HG03354 (cell line): ENCODE measurements at regions not wholly inside any gene's neighbourhood (a gene's known extent, or its start where the extent isn't known, plus 50 kb on each side); places are given as distances from the start of the nearest gene placed in this dataset.
A peak's percentile ranks its signal among the peaks of the same experiment; 100 is the strongest.

ENCODE experiments used
- ATAC-seq: cut with Tn5 transposase; IDR thresholded peaks from one replicate; pipeline ENCODE4 v1.9.1; 2021; ENCODE audit warnings: mild to moderate bottlenecking; ENCODE audit not compliant: unreplicated experiment, poor library complexity, severe bottlenecking

DNA sequence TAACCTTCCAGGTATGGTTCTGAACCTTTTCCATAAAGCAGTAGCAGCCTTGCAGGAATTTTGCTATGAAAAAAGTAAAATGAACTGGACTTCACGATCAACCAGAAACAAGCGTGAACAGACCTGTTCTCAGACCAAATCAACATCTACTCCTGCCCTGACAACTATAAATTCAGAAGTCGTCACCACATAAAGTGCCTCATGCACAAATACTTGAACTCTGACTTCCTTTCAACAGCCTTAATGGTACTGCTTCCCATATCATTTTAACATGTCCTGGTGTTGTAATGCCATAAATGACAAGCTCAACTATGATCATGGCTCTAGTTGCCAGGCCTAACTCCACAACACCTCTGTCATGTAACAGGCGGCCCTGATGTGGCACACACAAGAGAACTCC lies 262.4 kb downstream of the MTX2 start:
- ATAC-seq: no peak

DNA sequence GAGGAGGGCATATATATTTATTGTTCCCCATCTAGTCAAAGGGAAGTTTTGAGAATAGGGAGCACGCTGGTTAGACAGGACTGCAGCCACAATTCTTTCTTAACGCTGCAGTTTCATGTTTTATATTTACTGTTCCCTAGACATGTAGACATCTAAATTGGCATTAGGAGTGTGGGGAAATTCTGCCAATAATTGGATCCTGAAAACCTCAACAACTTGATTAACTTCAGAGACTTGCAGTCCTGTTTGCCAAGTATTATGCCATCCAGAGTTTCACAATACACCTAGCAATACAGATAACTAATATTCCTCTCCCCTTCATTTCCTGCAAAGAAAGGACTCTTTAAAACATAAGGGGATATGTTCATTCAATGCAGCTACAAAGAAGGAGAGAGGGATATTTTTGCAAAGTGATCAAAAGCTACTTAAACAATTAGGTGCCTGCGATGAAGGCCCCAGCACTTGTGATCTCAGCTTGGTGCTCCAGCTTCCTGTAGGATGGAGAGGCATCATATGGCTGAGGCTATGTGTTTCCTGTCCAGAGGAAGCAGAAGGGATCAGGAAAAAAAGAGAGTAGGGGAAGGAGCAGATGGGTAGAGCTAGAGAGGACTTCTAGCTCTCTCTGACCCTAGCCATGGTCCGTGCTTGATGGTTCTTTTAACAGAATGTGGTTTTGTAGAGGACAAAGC lies 264.4 kb downstream of the MTX2 start:
- no peak for ATAC-seq

DNA sequence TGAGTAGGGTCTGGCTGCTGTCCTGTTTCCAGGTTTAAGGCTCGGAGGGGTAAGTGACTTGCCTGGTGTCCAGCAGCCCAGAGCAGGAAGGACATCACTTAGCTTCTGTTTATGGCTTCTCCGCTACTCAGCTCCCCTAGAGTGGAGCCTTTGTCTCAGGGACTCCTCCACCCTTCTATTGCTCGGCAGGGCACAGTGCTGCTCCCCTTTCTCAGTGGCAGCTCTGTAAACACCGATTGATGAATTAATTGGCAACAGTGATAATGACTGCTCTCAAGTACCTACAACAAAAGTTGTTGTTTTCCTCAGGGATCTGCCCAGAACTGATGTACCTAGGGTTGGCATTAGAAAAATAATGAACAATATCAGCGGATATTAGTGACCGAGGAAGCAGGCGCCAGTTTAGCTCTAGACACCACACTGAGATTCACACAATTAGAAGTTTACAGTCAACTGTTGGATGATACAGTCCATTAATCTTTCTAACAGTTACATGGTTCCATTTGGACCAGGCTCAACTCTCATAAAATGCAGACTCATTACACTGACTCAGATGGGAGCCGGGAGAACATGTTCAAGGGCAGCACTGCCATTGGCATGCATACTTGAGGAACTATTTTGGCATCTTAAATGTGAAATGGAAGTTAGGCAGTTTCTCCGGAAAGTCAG lies 265.7 kb downstream of the MTX2 start:
- ATAC-seq: no peak

DNA sequence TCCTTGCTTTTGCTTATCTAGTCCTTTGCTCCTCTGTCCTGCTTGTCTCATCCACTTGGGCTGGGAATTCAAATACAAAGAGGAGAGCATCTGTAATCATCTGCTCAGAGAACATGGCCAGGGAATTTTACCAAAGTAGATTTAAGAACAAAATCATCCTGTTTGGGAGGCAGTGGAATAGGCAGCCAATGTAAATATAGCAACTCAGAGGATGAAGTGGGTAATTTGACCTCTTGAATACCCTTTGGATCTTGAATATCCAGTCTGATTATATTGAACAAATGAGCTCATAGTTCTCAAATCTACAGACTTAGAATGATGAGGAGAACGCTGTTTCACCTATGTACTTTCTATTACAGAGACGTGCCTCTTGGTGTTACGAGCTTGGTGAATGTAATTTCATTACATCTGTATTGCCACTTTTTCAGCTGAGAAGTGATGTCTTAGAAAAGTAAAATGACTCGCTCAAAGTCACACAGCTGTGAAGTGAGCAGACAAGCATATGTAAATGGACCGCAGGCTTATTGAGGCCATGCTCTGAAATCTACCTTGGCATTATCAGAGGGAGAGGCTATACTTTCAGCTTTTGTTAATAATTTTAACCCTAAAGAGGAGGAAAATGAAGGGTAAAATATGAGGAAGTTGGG lies 266.3 kb downstream of the MTX2 start:
- no peak for ATAC-seq

DNA sequence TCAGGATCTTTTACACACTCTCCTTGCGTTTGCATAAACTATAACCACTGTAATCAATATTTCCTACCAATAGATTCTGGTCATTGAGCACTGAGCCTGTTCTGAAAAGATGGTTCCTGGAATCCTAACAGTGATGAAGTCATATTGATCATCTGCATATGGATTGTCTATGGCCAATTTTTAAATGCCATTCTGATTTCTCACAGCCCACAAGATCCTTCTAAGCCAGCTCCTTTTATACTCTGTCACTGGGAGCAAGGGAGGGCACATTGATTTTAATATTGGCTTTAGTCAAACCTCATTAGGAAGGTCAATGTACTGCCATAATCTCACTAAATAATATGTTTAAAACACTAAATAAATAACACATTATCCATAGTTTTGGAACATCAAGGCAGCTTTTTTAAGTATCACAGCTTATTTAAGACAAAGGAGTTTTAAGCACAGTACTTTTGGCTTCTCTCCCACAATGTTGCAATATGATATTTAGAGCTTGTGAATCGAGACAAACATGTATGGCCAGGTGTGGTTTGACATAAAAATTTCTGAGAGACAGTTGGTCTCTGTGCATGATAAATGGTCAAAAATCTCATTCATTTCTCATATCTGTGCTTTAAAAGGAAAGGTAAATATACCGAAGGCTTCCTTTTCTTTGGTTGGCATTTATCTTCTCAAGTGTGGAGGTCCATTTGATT lies 267.3 kb downstream of the MTX2 start:
- ATAC-seq: no peak

DNA sequence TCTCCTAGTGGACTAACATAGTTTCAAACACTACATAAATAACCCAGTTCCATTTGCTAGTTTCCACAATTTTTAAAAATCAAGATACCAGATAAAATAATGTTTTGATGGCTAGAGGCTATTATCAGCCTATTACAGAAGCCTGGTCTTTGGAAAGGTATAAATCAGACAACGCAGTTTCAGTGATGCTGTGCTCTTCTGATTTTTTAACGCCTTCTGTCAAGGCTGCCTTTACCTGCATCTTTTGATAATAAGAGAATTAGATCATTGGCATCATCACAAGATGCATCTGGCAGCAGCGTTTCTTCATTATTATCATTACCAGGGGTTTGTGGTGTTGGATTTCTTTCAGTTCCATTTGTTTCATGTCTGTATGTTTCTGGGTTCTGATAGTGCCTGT lies 268.7 kb downstream of the MTX2 start:
- no peak for ATAC-seq

DNA sequence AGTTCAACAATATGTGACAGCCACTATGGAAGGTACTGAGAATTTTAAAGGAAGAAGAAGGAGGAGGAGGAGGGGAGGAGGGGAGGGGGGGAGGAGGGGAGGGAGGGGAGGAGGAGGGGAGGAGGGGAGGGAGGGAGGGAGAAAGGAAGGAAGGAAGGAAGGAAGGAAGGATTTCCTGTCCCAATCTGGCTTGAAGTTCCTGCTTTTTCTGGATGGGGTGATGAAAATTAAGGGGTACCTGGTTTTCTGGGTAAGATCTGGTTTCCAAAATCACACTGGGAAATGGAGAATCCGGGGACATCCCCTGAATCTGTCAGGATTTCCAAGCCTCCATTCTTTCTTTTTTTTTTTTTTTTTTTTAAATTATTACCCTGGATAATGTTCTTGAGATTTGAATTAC lies 271.8 kb downstream of the MTX2 start:
- ATAC-seq: no peak

DNA sequence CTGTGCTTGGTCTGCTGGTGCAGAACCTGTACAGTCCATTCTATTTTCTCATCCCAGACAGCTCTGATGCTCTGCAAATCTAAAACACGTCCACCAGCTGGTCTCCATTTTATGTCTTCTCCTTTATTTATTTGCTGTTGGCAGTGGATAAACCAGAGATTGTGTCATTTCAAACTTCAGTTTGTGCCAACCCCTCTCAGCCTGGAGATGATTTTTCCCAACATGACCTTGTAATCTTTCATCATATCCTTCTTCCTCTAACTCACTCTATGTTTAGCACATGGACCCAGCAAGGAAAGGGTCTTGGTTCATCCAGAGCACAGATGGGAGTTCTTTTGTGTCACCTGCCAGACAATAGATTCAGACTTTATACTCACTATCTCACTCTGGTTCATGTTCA lies 273.2 kb downstream of the MTX2 start:
- ATAC-seq: no peak

DNA sequence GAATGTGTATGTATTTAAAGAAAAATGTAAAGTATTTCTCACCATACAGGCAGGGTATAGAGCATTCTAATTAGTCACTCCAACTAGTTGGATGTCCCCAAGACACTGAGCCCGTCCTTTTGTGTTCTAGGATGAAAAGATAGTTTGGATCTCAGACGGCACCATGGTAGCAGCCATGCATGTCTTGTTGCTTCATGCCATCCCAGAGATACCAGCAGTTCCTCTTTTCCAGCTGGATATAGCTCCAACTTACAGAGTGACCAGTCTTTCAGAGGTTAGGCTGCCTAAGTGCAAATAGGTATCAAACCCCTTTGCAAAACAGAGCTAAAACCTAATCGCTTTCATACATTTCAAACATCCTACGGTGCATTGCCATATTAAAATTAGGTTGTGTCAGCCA lies 275.3 kb downstream of the MTX2 start:
- no peak for ATAC-seq

DNA sequence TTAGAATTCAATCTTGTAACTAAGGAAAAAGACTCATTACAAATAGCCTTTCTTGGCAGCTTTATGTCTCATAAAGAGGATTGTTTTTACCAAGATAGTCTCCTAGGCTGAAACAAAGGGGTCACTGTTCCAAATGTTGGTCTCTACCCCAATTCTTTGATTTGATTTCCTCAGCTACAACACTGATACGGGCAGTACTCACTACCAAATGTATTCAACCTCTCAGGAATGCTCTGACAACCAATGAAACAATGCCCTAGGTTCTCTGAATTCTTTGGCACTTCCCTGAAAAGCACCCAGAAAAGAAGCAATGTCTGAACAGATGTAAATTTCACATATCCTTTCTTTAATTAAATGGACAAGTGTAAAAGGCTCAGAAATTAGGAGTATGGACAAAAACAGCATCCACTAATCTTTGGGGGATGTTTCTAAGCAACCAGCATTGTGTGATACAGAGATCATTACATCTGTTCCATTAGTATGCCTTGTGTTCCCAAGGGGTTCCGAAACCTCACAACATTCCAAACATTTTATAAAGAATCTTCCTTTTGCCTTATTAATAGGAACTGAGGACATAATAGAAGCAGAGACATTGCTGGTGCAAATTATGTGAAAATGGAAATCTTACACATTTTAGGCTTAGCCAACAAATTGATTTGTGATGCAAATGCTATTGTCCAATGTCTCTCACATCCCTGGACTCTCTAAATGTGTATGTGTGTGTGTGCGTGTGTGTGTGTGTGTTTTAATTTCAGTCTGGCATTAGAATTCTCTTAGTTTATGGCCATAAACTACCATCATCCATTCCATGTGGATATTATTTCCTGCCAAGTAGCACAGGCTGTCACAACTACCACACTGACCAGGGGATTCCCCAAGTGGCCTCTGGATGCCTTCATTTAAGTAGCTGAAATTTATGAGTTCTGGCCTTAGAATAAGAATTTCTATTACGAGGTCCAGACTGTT lies 276.0 kb downstream of the MTX2 start:
- no peak for ATAC-seq

DNA sequence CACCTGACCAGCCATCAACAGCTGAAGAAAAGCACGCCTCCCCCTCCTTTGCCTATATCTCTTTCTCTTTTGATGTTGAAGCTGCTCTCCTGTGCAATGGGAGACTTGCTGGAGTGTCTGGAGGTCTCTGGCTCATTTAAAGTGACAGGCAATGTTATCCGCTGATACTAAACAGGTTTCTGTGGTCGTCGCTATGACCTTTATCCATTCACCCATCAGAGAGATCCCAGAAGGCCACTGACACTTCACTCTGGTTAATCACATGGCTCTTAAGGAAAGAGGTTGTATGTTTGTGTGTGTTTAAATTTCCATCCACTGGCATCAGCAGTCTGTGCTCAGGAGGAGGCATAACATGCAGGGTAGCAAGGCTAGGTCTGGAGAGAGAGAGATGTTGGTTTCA lies 277.3 kb downstream of the MTX2 start:
- ATAC-seq: no peak

DNA sequence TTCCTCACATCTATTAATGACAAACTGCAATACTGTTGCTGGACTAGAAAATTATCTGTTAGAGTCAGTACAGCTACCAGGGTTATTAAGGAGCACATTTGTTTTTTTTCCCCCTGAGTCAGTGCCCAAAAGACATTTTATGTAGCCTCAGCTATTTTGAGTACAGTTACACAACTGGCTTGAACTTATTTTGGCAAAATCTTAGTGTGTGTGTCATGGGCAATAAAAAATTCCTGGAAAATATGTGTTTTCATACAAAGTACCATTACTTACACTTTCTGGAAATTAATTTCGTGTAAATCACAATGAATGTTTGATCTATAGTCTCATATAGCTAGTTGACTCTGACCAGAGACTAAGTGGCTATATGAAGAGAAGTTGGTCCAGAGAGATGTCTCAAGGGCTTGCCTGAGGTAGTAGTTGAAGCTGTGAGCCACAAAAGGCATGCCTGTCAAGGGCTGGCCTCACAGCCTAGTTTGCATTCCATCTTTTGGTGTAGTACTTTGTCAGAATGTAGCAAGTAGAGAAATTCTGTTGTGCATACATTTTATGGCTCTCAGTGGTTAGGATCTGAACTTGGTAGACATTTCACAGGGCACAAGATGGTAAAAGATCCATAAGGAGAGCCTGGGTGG lies 283.4 kb downstream of the MTX2 start:
- no peak for ATAC-seq

DNA sequence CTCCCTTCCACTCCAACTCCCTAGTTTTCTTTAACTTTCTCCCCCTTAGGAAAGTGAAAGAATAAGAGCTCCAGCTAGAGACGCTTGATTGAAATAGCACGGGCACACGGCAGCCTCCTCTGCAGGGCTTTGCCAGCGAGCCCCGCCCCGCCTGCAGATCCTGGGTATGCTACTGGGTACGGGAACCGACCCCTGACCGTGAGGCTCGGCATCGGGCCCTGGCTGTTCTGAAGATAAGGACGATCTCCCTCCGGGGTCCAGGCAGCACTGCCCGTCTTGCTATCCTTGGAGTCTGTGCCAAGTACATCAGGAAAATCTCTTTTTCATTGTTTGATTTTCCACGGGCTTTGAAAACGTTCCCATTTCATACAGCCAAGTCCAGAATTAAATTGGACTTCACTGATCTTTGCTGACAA lies 284.5 kb downstream of the MTX2 start:
- no peak for ATAC-seq

DNA sequence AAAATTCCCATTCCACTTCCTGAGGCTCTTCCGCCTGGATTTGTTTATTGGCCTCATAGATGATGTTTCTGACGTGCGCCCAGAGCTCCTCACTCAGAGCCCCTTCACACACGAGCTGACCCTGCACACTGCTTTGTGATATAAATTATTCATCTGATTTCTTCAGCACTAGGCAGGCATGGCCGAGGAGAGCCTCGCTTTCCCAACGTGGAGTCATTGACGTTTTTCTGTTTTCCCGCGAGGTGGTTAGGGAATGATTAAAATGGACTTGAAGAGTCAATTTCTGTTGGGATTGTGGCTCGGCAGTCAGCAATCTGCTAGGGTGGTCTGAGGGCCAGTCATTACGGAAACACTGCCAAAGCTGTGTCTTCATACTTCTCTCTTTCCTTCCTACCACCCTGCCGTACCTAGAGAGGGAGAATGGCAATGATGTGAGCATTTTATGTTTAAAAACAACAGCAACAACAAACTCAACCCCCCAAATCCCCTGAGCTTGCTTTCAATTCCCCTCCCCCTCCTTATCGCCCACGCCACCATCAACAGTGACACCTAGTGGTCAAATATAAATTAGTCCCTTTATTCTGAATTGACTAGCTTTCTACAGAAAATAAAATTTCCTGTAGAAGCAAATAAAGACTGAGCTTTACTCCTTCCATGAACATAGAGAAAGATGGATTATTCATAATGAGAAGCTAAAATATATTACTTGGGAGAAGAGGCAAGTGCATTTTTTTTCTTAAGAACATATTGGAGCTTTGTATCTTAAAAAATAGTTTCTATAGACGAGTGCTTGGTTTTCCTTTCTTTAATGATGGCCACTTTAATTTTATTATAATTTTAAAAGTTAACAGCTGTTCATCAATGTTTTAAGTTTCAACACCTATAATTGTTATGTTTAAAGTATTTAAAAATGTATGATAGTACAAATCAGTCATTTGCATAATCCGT lies 285.1 kb downstream of the MTX2 start:
- ATAC-seq: peak; percentile 72

DNA sequence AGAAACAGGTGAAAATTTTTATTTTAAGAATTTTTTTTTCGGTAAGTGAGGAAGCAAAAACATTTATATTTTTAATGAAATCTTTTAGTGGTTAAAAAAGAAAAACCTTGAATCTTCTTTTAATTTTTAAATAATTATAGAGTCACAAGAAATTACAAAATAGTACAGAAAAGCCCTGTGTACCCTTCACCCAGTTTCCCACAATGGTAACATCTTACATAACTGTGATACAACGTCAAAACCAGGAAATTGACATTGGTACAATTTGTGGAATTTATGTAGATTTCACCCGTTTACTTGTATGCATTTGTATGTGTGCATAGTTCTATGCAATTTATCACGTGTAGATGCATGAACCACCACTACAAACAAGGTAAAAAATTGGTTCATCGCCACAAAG lies 285.9 kb downstream of the MTX2 start:
- ATAC-seq: no peak

DNA sequence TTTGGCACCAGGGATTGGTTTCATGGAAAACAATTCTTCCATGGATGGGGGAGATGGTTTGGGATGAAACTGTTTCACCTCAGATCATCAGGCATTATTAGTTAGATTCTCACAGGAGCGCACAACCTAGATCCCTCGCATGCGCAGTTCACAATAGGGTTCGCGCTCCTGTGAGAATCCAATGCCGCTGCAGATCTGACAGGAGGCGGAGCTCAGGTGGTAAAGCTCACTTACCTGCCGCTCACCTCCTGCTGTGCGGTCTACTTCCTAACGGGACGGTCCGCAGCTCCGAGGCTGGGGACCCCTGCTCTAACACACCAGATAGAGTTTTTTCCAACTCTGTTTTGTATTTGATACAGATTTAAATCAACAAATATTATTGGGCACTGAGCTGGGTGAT lies 286.5 kb downstream of the MTX2 start:
- no peak for ATAC-seq

DNA sequence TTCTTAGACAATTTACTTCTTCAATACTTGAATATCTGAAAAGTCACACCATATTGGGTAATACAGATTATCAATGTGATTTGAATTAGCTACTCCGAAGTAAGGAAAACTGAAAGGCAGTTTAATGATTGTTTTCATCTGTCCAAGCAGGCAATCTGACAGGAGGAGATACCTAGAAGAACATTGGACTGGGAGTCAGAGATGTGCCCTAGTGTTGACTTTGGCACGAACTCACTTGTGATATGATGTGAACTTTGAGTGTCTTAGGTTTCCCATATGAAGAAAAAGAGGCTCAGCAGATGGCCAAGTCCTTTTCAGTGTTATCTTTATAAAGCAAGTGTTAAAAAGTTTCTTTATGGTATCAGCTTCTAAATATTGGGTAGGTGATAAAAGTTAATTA lies 287.1 kb downstream of the MTX2 start:
- ATAC-seq: no peak

DNA sequence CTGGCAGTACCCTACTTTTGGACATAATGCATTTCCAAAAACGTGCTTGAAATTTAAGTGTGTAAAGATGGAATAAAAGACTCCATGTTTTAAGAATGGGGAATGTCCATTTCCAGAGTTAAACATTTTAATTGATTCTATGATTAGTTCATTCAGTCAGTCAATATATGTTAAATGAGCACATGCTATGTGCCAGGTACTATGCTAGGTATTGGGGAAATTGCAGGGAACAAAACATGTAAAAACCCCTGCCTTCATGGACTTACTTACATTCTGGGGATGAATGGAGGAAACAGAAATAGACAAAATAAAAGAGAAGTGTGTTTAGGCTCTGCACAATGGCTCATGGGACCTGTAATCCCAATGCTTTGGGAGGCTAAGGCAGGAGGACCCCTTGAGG lies 288.6 kb downstream of the MTX2 start:
- no peak for ATAC-seq
